ENCODE measurements at regions not wholly inside any gene's neighbourhood (a gene's known extent, or its start where the extent isn't known, plus 50 kb on each side); places are given as distances from the start of the nearest gene placed in this dataset.
A peak's percentile ranks its signal among the peaks of the same experiment; 100 is the strongest.

DNA sequence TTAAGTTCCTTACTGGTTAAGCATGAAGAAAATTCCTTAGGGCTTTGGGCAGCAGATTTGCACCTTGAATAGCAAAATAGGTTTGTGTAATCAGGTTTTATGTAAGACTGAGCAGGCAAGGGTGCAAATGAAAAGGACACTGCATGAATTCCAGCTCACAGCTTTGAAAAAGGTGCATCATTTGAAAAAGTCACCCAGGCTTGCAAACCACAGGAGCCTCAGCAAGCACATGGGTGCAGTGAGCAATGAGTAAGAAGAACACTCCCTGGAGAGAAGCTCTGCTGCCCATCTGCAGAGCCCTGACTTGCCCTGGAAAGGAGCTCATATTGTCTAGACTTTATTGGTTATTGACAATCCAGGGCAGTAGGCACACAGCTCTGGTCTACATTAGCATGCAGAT lies 165.6 kb upstream of the KCNJ16 start:
- TF ChIP-seq, protein P1, sequence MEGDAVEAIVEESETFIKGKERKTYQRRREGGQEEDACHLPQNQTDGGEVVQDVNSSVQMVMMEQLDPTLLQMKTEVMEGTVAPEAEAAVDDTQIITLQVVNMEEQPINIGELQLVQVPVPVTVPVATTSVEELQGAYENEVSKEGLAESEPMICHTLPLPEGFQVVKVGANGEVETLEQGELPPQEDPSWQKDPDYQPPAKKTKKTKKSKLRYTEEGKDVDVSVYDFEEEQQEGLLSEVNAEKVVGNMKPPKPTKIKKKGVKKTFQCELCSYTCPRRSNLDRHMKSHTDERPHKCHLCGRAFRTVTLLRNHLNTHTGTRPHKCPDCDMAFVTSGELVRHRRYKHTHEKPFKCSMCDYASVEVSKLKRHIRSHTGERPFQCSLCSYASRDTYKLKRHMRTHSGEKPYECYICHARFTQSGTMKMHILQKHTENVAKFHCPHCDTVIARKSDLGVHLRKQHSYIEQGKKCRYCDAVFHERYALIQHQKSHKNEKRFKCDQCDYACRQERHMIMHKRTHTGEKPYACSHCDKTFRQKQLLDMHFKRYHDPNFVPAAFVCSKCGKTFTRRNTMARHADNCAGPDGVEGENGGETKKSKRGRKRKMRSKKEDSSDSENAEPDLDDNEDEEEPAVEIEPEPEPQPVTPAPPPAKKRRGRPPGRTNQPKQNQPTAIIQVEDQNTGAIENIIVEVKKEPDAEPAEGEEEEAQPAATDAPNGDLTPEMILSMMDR (IDR thresholded peaks at IDR 0.05): no peak
- Histone ChIP-seq H3K36me3 (ENCODE audit: control insufficient read depth, insufficient read depth, low read length) (no peaks in the 10 kb centered on the region), H2AFZ (no peak overlapping the region), H3K79me2 (no peaks in the 10 kb centered on the region), H3K4me1 (no peaks in the 10 kb centered on the region), H3K9ac (no peak overlapping the region), H3K27me3 (ENCODE audit: control insufficient read depth, insufficient read depth, low read length) (no peaks in the 10 kb centered on the region), H3K27ac (no peak overlapping the region), H3K9me3 (ENCODE audit: control insufficient read depth, low read length) (no peaks in the 10 kb centered on the region), H3K4me3 (ENCODE audit: low read depth, low read length) (no peak overlapping the region), H3K4me2 (ENCODE audit: low read length) (no peak overlapping the region)

DNA sequence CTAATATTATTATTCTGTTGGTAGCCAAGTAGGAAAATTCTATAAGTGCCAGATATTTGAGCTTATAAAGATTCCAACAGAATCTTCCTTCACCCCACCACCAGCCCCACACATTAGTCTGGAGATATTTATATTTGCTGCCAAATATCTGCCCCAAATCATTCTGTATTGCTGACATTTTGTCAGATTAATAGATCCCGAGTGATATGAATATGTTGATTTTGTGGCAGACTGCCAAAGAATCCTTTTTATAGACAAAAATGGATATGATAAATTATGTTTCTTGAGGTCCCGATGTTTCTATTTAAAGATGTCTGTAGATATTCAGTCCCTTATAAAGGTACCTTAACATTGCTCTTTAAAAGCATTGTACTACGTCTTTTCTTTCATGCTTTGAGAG lies 162.2 kb upstream of the KCNJ16 start:
- H3K36me3 ChIP-seq (ENCODE audit: control insufficient read depth, insufficient read depth, low read length): no peaks in the 10 kb centered on the region
- H3K4me3 ChIP-seq (ENCODE audit: low read depth, low read length): no peak overlapping the region
- H2AFZ ChIP-seq: peak overlapping the region; percentile 39
- peak overlapping the region; percentile 36 for H3K27ac ChIP-seq
- H3K27me3 ChIP-seq (ENCODE audit: control insufficient read depth, insufficient read depth, low read length): no peaks in the 10 kb centered on the region
- H3K4me2 ChIP-seq (ENCODE audit: low read length): no peak overlapping the region
- H3K9me3 ChIP-seq (ENCODE audit: control insufficient read depth, low read length): no peaks in the 10 kb centered on the region
- no peak overlapping the region for H3K9ac ChIP-seq
- no peaks in the 10 kb centered on the region for H3K4me1 ChIP-seq
- H3K79me2 ChIP-seq: no peaks in the 10 kb centered on the region
- TF ChIP-seq, protein P1 (IDR thresholded peaks at IDR 0.05): no peak

DNA sequence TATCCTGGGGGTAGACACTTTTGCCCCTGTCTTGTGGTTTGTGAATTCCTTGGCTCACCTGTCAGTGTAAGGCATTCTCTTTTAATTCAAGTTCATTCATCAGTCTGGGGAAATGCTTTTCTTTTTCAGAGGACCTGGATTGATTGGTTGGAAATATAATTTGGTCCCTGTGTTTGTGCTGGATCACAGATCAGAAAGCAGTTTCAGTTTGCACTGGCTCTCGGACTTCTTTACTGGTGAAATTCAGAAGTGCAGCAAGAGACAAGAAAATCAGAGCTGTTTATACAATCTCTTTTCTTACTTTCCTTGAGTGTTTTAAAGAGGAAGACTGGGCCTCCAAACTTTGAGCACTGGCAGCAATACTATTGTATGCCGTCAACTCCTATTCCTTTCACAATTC lies 161.8 kb upstream of the KCNJ16 start:
- Histone ChIP-seq H3K36me3 (ENCODE audit: control insufficient read depth, insufficient read depth, low read length) (no peaks in the 10 kb centered on the region), H3K9ac (no peak overlapping the region), H3K4me2 (ENCODE audit: low read length) (no peak overlapping the region), H3K79me2 (no peaks in the 10 kb centered on the region), H3K27me3 (ENCODE audit: control insufficient read depth, insufficient read depth, low read length) (no peaks in the 10 kb centered on the region), H3K9me3 (ENCODE audit: control insufficient read depth, low read length) (no peaks in the 10 kb centered on the region), H2AFZ (peak overlapping the region; percentile 39), H3K4me3 (ENCODE audit: low read depth, low read length) (no peak overlapping the region), H3K4me1 (no peaks in the 10 kb centered on the region), H3K27ac (peak overlapping the region; percentile 36)
- TF ChIP-seq, protein P1 (IDR thresholded peaks at IDR 0.05): no peak

DNA sequence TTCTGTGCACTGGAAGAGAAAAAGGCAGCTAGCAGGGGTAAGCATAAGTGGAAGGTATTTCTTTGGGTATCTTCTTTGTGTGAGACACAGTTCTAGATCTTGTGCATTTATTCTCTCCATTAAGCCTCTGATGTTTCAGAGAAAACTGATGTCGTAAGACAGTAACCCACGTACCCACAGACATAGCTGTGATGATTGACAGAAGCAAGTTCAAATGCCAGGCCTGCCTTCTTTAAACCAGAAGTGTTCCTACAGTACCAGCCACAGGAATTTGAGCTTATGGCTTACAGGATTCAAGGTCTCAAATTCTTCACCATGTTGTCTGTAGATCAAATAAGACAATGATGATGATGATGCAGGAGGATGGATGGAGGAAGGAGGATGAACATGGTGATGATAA lies 161.4 kb upstream of the KCNJ16 start:
- peak overlapping the region; percentile 36 for H3K27ac ChIP-seq

DNA sequence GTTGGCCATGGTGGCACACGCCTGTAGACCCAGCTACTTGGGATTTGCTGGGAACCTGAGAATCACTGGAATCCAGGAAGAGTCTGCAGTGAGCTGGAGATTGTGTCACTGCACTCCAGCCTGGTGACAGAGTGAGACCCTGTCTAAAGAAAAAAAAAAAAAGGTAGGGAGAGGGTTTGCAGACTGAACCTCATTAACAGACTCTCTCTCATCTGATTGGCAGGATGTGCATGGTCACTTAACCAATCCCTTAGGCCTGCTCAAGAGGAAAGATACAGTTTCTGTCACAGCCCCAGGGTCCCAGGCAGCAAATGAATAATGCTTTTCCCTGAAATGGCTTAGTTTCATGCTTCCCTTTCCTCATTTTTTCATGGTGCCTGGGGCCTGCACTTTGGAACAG lies 160.5 kb upstream of the KCNJ16 start:
- H3K27ac ChIP-seq: no peak overlapping the region
- TF ChIP-seq, protein P1 (IDR thresholded peaks at IDR 0.05): no peak
- peak overlapping the region; percentile 9 for H2AFZ ChIP-seq
- H3K27me3 ChIP-seq (ENCODE audit: control insufficient read depth, insufficient read depth, low read length): no peaks in the 10 kb centered on the region
- H3K9me3 ChIP-seq (ENCODE audit: control insufficient read depth, low read length): no peaks in the 10 kb centered on the region
- H3K79me2 ChIP-seq: no peaks in the 10 kb centered on the region
- no peaks in the 10 kb centered on the region for H3K36me3 ChIP-seq (ENCODE audit: control insufficient read depth, insufficient read depth, low read length)
- no peaks in the 10 kb centered on the region for H3K4me1 ChIP-seq
- no peak overlapping the region for H3K4me3 ChIP-seq (ENCODE audit: low read depth, low read length)
- H3K4me2 ChIP-seq (ENCODE audit: low read length): no peak overlapping the region
- H3K9ac ChIP-seq: no peak overlapping the region

More for the DNA sequence above, 161.4 kb upstream of the KCNJ16 start:
- Histone ChIP-seq H3K4me1 (no peaks in the 10 kb centered on the region), H3K4me3 (ENCODE audit: low read depth, low read length) (no peak overlapping the region), H3K4me2 (ENCODE audit: low read length) (no peak overlapping the region), H3K27me3 (ENCODE audit: control insufficient read depth, insufficient read depth, low read length) (no peaks in the 10 kb centered on the region), H3K79me2 (no peaks in the 10 kb centered on the region), H3K36me3 (ENCODE audit: control insufficient read depth, insufficient read depth, low read length) (no peaks in the 10 kb centered on the region), H2AFZ (peak overlapping the region; percentile 39), H3K9ac (no peak overlapping the region), H3K9me3 (ENCODE audit: control insufficient read depth, low read length) (no peaks in the 10 kb centered on the region)
- TF ChIP-seq, protein P1 (IDR thresholded peaks at IDR 0.05): no peak
